ENCODE measurements at regions not wholly inside any gene's neighbourhood (a gene's known extent, or its start where the extent isn't known, plus 50 kb on each side); places are given as distances from the start of the nearest gene placed in this dataset.

- ChIA-PET CTCF (no interaction called here), POLR2A (ENCODE audit: unreplicated experiment) (no interaction called here)
- no peak overlapping the region for H3K14ac ChIP-seq (replicated peaks; ENCODE audit: low read depth, low read length)
- H2BK20ac ChIP-seq (ENCODE audit: low read depth, low read length): no peak overlapping the region
- H3K23ac ChIP-seq (ENCODE audit: low read depth, low read length): no peak overlapping the region
- no peak overlapping the region for H3K18ac ChIP-seq (ENCODE audit: low read depth, low read length)
- H2BK15ac ChIP-seq (ENCODE audit: low read depth, low read length): no peak overlapping the region
- H2BK5ac ChIP-seq (ENCODE audit: low read depth, low read length, poor library complexity, severe bottlenecking): no peak overlapping the region
- H3K4me2 ChIP-seq (ENCODE audit: low read depth, low read length): no peak overlapping the region
- ATAC-seq (ENCODE audit: low read depth): no peak
- no peak overlapping the region for H4K8ac ChIP-seq (ENCODE audit: low read depth in 2 of 2, low read length in 2 of 2)
- H4K20me1 ChIP-seq (ENCODE audit: insufficient read depth, low read length): no peaks in the 10 kb centered on the region
- no peak overlapping the region for H2AK9ac ChIP-seq (replicated peaks; ENCODE audit: low read depth, low read length, poor library complexity)
- no peak overlapping the region for H2AK5ac ChIP-seq (ENCODE audit: low read depth, low read length)
- no peak overlapping the region for H2AFZ ChIP-seq (replicated peaks; ENCODE audit: low read length, poor library complexity)
- no peak overlapping the region for H2BK120ac ChIP-seq (ENCODE audit: low read depth, low read length)
- H4K91ac ChIP-seq (ENCODE audit: insufficient read depth, low read depth, low read length): no peak overlapping the region
- H3K27ac ChIP-seq (ENCODE audit: insufficient read depth, low read length): no peak overlapping the region
- BruUV-seq (replicated peaks): no TSS peak
- H3K9me1 ChIP-seq (ENCODE audit: insufficient read depth, low read length): no peaks in the 10 kb centered on the region
- H3K4me1 ChIP-seq (ENCODE audit: control insufficient read depth, insufficient read depth, low read length): no peaks in the 10 kb centered on the region
- intact Hi-C loops (cut with micrococcal nuclease): no loop called here
- WGBS, 2 experiments (ENCODE audit: extremely low coverage in 2 of 2, insufficient read length in 1 of 2): 0% methylated on average over 1 of the region's 6 CpGs; no CpG with 5 or more reads in 1 of the 2 experiments
- TF ChIP-seq FOS (IDR thresholded peaks at IDR 0.05; ENCODE audit: low read depth, low read length) (no peak), RFX5 (IDR thresholded peaks at IDR 0.05; ENCODE audit: low read depth, low read length) (no peak), USF2 (IDR thresholded peaks at IDR 0.05; ENCODE audit: low read depth, low read length) (no peak), CEBPB (IDR thresholded peaks at IDR 0.05; ENCODE audit: low read depth, low read length) (no peak), ELK1 (IDR thresholded peaks at IDR 0.05; ENCODE audit: borderline replicate concordance, low read depth, low read length) (no peak), BHLHE40 (IDR thresholded peaks at IDR 0.05; ENCODE audit: low read depth, low read length) (no peak), RCOR1 (IDR thresholded peaks at IDR 0.05; ENCODE audit: insufficient replicate concordance, low read length) (no peak), SMC3 (IDR thresholded peaks at IDR 0.05; ENCODE audit: low read depth, low read length) (no peak), NFE2L2 (IDR thresholded peaks at IDR 0.05; ENCODE audit: low read depth, low read length) (no peak), CTCF (conservative IDR thresholded peaks at IDR 0.05; ENCODE audit: low read depth, low read length) (no peak), MXI1 (IDR thresholded peaks at IDR 0.05; ENCODE audit: borderline replicate concordance, low read depth, low read length) (no peak), MAFK (IDR thresholded peaks at IDR 0.05; ENCODE audit: low read depth, low read length) (no peak), MAZ (IDR thresholded peaks at IDR 0.05; ENCODE audit: borderline replicate concordance, low read depth, low read length) (no peak), RAD21 (IDR thresholded peaks at IDR 0.05; ENCODE audit: low read length) (no peak), POLR2A (IDR thresholded peaks at IDR 0.05; ENCODE audit: low read depth, low read length) (no peak), CHD1 (IDR thresholded peaks at IDR 0.05; ENCODE audit: low read depth, low read length) (no peak)
- H3K9ac ChIP-seq (ENCODE audit: low read depth, low read length): no peak overlapping the region
- in situ Hi-C loops (cut with MboI; ENCODE audit: low sequenced_read_pairs): no loop called here
- dilution Hi-C loops (cut with HindIII; ENCODE audit: low sequenced_read_pairs, unreplicated experiment): no loop called here
- H3K79me1 ChIP-seq (ENCODE audit: low read depth in 1 of 2, low read length in 2 of 2): no peaks in the 10 kb centered on the region
- no peaks in the 10 kb centered on the region for H3K36me3 ChIP-seq (ENCODE audit: control insufficient read depth, insufficient read depth, low read length)
- H3K4ac ChIP-seq (ENCODE audit: low read depth, low read length): no peak overlapping the region
- no peak overlapping the region for H3K4me3 ChIP-seq (ENCODE audit: insufficient read depth, low read depth, low read length)
- no peak overlapping the region for H3K56ac ChIP-seq (ENCODE audit: extremely low read depth, insufficient read depth, low read length)
- no peaks in the 10 kb centered on the region for H3K27me3 ChIP-seq (ENCODE audit: control insufficient read depth, insufficient read depth, low read length)
- no peak for DNase-seq
- H3K9me3 ChIP-seq (ENCODE audit: control insufficient read depth, insufficient read depth, low read length): peaks cover 4% of the 10 kb centered on the region; the same call in 1 of the 2 replicates
- no peak overlapping the region for H4K5ac ChIP-seq (ENCODE audit: low read depth, low read length)
These were observed 753.8 kb upstream of the FOXG1 start for GRCh38 chr14:28012629-28013415.

Data from IMR-90 (cell line).